ENCODE measurements at regions not wholly inside any gene's neighbourhood (a gene's known extent, or its start where the extent isn't known, plus 50 kb on each side); places are given as distances from the start of the nearest gene placed in this dataset.

DNA sequence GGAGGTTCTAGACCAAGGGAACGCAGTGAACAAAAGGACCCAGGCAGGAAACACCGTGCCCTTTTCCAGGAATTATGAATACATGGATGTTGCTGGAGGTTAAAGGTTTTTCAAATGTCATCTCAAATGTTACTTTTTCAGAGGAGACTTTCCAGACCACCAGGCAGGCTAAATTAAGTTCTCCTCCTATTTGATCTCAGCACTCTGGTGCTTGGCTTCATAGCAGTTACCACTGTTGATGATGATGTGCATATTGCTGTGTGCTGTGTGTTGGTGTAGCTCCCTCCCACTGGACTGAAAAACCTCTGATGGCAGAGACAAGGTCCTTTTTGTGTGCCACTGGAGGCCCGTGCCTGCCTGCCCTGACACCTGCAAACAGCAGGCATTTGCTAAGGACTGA is 137.3 kb upstream of the PTPRM start:
- H3K4me3 Mint-ChIP-seq: no peak overlapping the region

DNA sequence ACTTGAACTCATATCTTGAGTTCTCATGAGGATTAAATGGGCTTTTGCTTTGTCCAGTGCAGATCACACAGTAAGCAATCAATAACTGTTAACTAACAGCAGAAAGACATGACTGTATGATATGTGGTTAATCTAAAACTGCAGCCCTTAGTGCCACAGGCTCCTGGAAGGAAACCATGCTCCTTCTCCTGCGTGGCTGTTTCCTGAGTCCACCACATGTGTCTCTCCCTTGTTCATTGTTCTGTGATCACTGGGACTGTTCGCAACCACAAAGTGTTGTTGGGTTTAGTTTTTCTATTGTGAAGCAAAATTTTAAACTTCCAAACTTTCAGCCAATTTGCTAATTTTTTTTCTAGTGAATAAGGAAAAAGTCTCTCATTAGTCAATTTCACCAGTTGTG is 130.9 kb upstream of the PTPRM start:
- H3K36me3 ChIP-seq (replicated peaks in 1 of 2; ENCODE audit: control extremely low read depth in 1 of 2, control insufficient read depth in 1 of 2, extremely low read depth in 1 of 2, insufficient read depth in 2 of 2, low read length in 1 of 2): no peaks in the 10 kb centered on the region
- intact Hi-C loops (cut with micrococcal nuclease): no loop called here
- Mint-ChIP-seq H3K4me3 (no peak overlapping the region), H3K27me3 (no peaks in the 10 kb centered on the region), H3K4me1 (no peaks in the 10 kb centered on the region), H3K27ac (no peak overlapping the region), H3K9me3 (ENCODE audit: insufficient read depth) (no peaks in the 10 kb centered on the region)
- no peaks in the 10 kb centered on the region for H3K27me3 ChIP-seq (replicated peaks in 1 of 4; ENCODE audit: control extremely low read depth in 1 of 4, control insufficient read depth in 3 of 4, insufficient read depth in 4 of 4, low read length in 3 of 4)
- DNase-seq: no peak
- no peak overlapping the region for H3K27ac ChIP-seq (ENCODE audit: low read length in 2 of 2)
- no CpG with 5 or more reads among the region's 2 CpGs for WGBS (ENCODE audit: insufficient coverage)
- CTCF ChIA-PET: no interaction called here
- POLR2A ChIA-PET: no interaction called here
- no peak for TF ChIP-seq EZH2 (IDR thresholded peaks at IDR 0.05; ENCODE audit: borderline replicate concordance, insufficient read depth, low read depth, low read length, poor library complexity, severe bottlenecking)
- TF ChIP-seq, protein P1, sequence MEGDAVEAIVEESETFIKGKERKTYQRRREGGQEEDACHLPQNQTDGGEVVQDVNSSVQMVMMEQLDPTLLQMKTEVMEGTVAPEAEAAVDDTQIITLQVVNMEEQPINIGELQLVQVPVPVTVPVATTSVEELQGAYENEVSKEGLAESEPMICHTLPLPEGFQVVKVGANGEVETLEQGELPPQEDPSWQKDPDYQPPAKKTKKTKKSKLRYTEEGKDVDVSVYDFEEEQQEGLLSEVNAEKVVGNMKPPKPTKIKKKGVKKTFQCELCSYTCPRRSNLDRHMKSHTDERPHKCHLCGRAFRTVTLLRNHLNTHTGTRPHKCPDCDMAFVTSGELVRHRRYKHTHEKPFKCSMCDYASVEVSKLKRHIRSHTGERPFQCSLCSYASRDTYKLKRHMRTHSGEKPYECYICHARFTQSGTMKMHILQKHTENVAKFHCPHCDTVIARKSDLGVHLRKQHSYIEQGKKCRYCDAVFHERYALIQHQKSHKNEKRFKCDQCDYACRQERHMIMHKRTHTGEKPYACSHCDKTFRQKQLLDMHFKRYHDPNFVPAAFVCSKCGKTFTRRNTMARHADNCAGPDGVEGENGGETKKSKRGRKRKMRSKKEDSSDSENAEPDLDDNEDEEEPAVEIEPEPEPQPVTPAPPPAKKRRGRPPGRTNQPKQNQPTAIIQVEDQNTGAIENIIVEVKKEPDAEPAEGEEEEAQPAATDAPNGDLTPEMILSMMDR (IDR thresholded peaks at IDR 0.05): no peak
- no peaks in the 10 kb centered on the region for H4K20me1 ChIP-seq (ENCODE audit: control insufficient read depth, insufficient read depth, low read length, poor library complexity, severe bottlenecking)
- H3K4me1 ChIP-seq (ENCODE audit: control insufficient read depth in 2 of 2, insufficient read depth in 2 of 2, low read length in 2 of 2): no peaks in the 10 kb centered on the region
- H3K79me2 ChIP-seq (ENCODE audit: control insufficient read depth, insufficient read depth, low read length): no peaks in the 10 kb centered on the region
- no peak for ATAC-seq (ENCODE audit: low read depth)
- no peak overlapping the region for H3K4me3 ChIP-seq (ENCODE audit: control extremely low read depth in 1 of 5, extremely low read depth in 1 of 5, insufficient read depth in 1 of 5, low read depth in 2 of 5, low read length in 4 of 5)
- peaks cover 0 to 3% (median 0%) of the 10 kb centered on the region in 3 donors for H3K9me3 ChIP-seq (ENCODE audit: control extremely low read depth in 1 of 3, control insufficient read depth in 2 of 3, insufficient read depth in 1 of 3, low read length in 2 of 3)
- H3K9ac ChIP-seq (ENCODE audit: low read length): no peak overlapping the region
- H3K4me2 ChIP-seq (replicated peaks; ENCODE audit: low read depth, low read length, poor library complexity, severe bottlenecking): no peak overlapping the region
- H2AFZ ChIP-seq (ENCODE audit: insufficient read depth, low read depth, low read length, poor library complexity, severe bottlenecking): no peak overlapping the region

More for the DNA sequence above, 137.3 kb upstream of the PTPRM start:
- DNase-seq: no peak
- Mint-ChIP-seq H3K9me3 (ENCODE audit: insufficient read depth) (no peaks in the 10 kb centered on the region), H3K27ac (no peak overlapping the region), H3K27me3 (no peaks in the 10 kb centered on the region), H3K4me1 (no peaks in the 10 kb centered on the region)
- TF ChIP-seq, protein P1 (IDR thresholded peaks at IDR 0.05): no peak
- no peak for TF ChIP-seq EZH2 (IDR thresholded peaks at IDR 0.05; ENCODE audit: borderline replicate concordance, insufficient read depth, low read depth, low read length, poor library complexity, severe bottlenecking)
- ChIA-PET POLR2A (interaction anchor here (0.5 kb wide), 1 partner anchor 10 kb away, joined by 3 read pairs; no protein-coding TSS in a partner anchor), CTCF (no interaction called here)
- intact Hi-C loops (cut with micrococcal nuclease): no loop called here
- ATAC-seq (ENCODE audit: low read depth): no peak
- H3K9ac ChIP-seq (ENCODE audit: low read length): no peak overlapping the region
- no peaks in the 10 kb centered on the region for H4K20me1 ChIP-seq (ENCODE audit: control insufficient read depth, insufficient read depth, low read length, poor library complexity, severe bottlenecking)
- H2AFZ ChIP-seq (ENCODE audit: insufficient read depth, low read depth, low read length, poor library complexity, severe bottlenecking): no peak overlapping the region
- H3K36me3 ChIP-seq (replicated peaks in 1 of 2; ENCODE audit: control extremely low read depth in 1 of 2, control insufficient read depth in 1 of 2, extremely low read depth in 1 of 2, insufficient read depth in 2 of 2, low read length in 1 of 2): no peaks in the 10 kb centered on the region
- 100% methylated on average over 2 of the region's 3 CpGs for WGBS (ENCODE audit: insufficient coverage)
- H3K4me3 ChIP-seq (ENCODE audit: control extremely low read depth in 1 of 5, extremely low read depth in 1 of 5, insufficient read depth in 1 of 5, low read depth in 2 of 5, low read length in 4 of 5): no peak overlapping the region
- H3K79me2 ChIP-seq (ENCODE audit: control insufficient read depth, insufficient read depth, low read length): no peaks in the 10 kb centered on the region
- no peak overlapping the region for H3K4me2 ChIP-seq (replicated peaks; ENCODE audit: low read depth, low read length, poor library complexity, severe bottlenecking)
- no peaks in the 10 kb centered on the region for H3K4me1 ChIP-seq (ENCODE audit: control insufficient read depth in 2 of 2, insufficient read depth in 2 of 2, low read length in 2 of 2)
- no peaks in the 10 kb centered on the region for H3K27me3 ChIP-seq (replicated peaks in 1 of 4; ENCODE audit: control extremely low read depth in 1 of 4, control insufficient read depth in 3 of 4, insufficient read depth in 4 of 4, low read length in 3 of 4)
- H3K27ac ChIP-seq (ENCODE audit: low read length in 2 of 2): no peak overlapping the region
- H3K9me3 ChIP-seq (ENCODE audit: control extremely low read depth in 1 of 3, control insufficient read depth in 2 of 3, insufficient read depth in 1 of 3, low read length in 2 of 3): peaks cover 0 to 6% (median 0%) of the 10 kb centered on the region in 3 donors
